HG03039 (cell line): ENCODE measurements at regions not wholly inside any gene's neighbourhood (a gene's known extent, or its start where the extent isn't known, plus 50 kb on each side); places are given as distances from the start of the nearest gene placed in this dataset.
"Not testable (repeated sequence)": the region's sequence is repeated elsewhere in the genome, so short reads cannot be mapped to it uniquely, and the experiment has no call there.

Experiments used
- ATAC-seq: cut with Tn5 transposase; IDR thresholded peaks from one replicate; pipeline ENCODE4 v1.9.1; 2021; ENCODE audit warnings: mild to moderate bottlenecking, moderate library complexity; ENCODE audit not compliant: unreplicated experiment

- ATAC-seq: no peak
Measured at GRCh38 chr2:161044921-161045320, 115.3 kb upstream of the TANK start.

GRCh38 chr2:161045726-161046125 is 114.5 kb upstream of the TANK start:
- no peak for ATAC-seq

GRCh38 chr2:161046876-161047275 is 113.4 kb upstream of the TANK start:
- no peak for ATAC-seq

- ATAC-seq: no peak
Measured at GRCh38 chr2:161048317-161048716, 111.9 kb upstream of the TANK start.

GRCh38 chr2:161049559-161049958 is 110.7 kb upstream of the TANK start:
- ATAC-seq: no peak

GRCh38 chr2:161052214-161052613 is 108.0 kb upstream of the TANK start:
- no peak for ATAC-seq

GRCh38 chr2:161055289-161055688 is 104.9 kb upstream of the TANK start:
- ATAC-seq: no peak

- ATAC-seq: no peak
Measured at GRCh38 chr2:161059388-161059787, 100.8 kb upstream of the TANK start.

GRCh38 chr2:161061786-161062185 is 98.4 kb upstream of the TANK start:
- ATAC-seq: no peak

- peak; percentile 79 for ATAC-seq
Measured at GRCh38 chr2:161063157-161063945, 96.9 kb upstream of the TANK start.

- peak; percentile 26 for ATAC-seq
Measured at GRCh38 chr2:161063946-161064306, 96.3 kb upstream of the TANK start.

GRCh38 chr2:161067846-161068350 is 92.3 kb upstream of the TANK start:
- ATAC-seq: no peak

- no peak for ATAC-seq
Measured at GRCh38 chr2:161068670-161069069, 91.6 kb upstream of the TANK start.

- no peak for ATAC-seq
Measured at GRCh38 chr2:161070693-161071479, 89.3 kb upstream of the TANK start.

- ATAC-seq: not testable (repeated sequence)
Measured at GRCh38 chr2:161072436-161072835, 87.8 kb upstream of the TANK start.

GRCh38 chr2:161075701-161076100 is 84.5 kb upstream of the TANK start:
- no peak for ATAC-seq

GRCh38 chr2:161076936-161077335 is 83.3 kb upstream of the TANK start:
- ATAC-seq: no peak

- ATAC-seq: peak; percentile 83
Measured at GRCh38 chr2:161077367-161078210, 82.6 kb upstream of the TANK start.

- ATAC-seq: no peak
Measured at GRCh38 chr2:161078211-161078539, 82.1 kb upstream of the TANK start.

GRCh38 chr2:161085149-161085548 is 75.1 kb upstream of the TANK start:
- ATAC-seq: no peak

- peak; percentile 79 for ATAC-seq
Measured at GRCh38 chr2:161088658-161089350, 71.4 kb upstream of the TANK start.
